ENCODE measurements at regions not wholly inside any gene's neighbourhood (a gene's known extent, or its start where the extent isn't known, plus 50 kb on each side); places are given as distances from the start of the nearest gene placed in this dataset.

GRCh38 chr11:70005107-70005818 lies 72.9 kb upstream of the ANO1 start:
- DNase-seq = no peak

GRCh38 chr11:70007796-70008195 lies 70.3 kb upstream of the ANO1 start:
- DNase-seq = no peak

GRCh38 chr11:70010774-70011173 lies 67.3 kb upstream of the ANO1 start:
- no peak for DNase-seq

GRCh38 chr11:70012134-70012733 lies 65.9 kb upstream of the ANO1 start:
- DNase-seq = no peak

- no peak for DNase-seq
Measured at GRCh38 chr11:70014291-70014690, 63.8 kb upstream of the ANO1 start.

GRCh38 chr11:70016666-70017367 lies 61.3 kb upstream of the ANO1 start:
- DNase-seq = no peak

- DNase-seq = no peak
Measured at GRCh38 chr11:70018816-70019215, 59.3 kb upstream of the ANO1 start.

GRCh38 chr11:70019576-70020011 lies 58.5 kb upstream of the ANO1 start:
- no peak for DNase-seq

GRCh38 chr11:70020336-70021214 lies 57.5 kb upstream of the ANO1 start:
- no peak for DNase-seq

GRCh38 chr11:70021586-70021985 lies 56.5 kb upstream of the ANO1 start:
- no peak for DNase-seq

GRCh38 chr11:70024036-70024772 lies 53.9 kb upstream of the ANO1 start:
- no peak for DNase-seq

GRCh38 chr11:70024773-70025045 lies 53.4 kb upstream of the ANO1 start:
- DNase-seq = no peak

- no peak for DNase-seq
Measured at GRCh38 chr11:70025308-70025707, 52.8 kb upstream of the ANO1 start.

- DNase-seq = no peak
Measured at GRCh38 chr11:70026012-70026411, 52.1 kb upstream of the ANO1 start.

GRCh38 chr11:70026726-70027125 lies 51.4 kb upstream of the ANO1 start:
- DNase-seq = no peak

- DNase-seq = no peak
Measured at GRCh38 chr11:70027451-70027850, 50.7 kb upstream of the ANO1 start.

- DNase-seq = no peak
Measured at GRCh38 chr11:70028147-70028855, 49.8 kb upstream of the ANO1 start.
